ENCODE measurements at regions not wholly inside any gene's neighbourhood (a gene's known extent, or its start where the extent isn't known, plus 50 kb on each side); places are given as distances from the start of the nearest gene placed in this dataset.

- Histone ChIP-seq H3K9me3 (ENCODE audit: control insufficient read depth in 1 of 2, low read length in 2 of 2) (no peaks in the 10 kb centered on the region), H3K27me3 (ENCODE audit: low read depth, low read length) (no peaks in the 10 kb centered on the region), H3K27ac (ENCODE audit: low read length) (no peak overlapping the region), H3K4me3 (ENCODE audit: low read depth in 1 of 2, low read length in 2 of 2) (no peak overlapping the region), H3K36me3 (ENCODE audit: control insufficient read depth in 1 of 2, insufficient read depth in 2 of 2, low read length in 2 of 2) (no peaks in the 10 kb centered on the region), H3K4me1 (ENCODE audit: control insufficient read depth in 1 of 2, insufficient read depth in 2 of 2, low read length in 2 of 2) (no peaks in the 10 kb centered on the region)
These were observed 135.1 kb upstream of the MYLIP start for GRCh38 chr6:15993716-15994228.

- Histone ChIP-seq H3K9me3 (ENCODE audit: control insufficient read depth in 1 of 2, low read length in 2 of 2) (no peaks in the 10 kb centered on the region), H3K4me1 (ENCODE audit: control insufficient read depth in 1 of 2, insufficient read depth in 2 of 2, low read length in 2 of 2) (no peaks in the 10 kb centered on the region), H3K27me3 (ENCODE audit: low read depth, low read length) (no peaks in the 10 kb centered on the region), H3K36me3 (ENCODE audit: control insufficient read depth in 1 of 2, insufficient read depth in 2 of 2, low read length in 2 of 2) (no peaks in the 10 kb centered on the region), H3K4me3 (ENCODE audit: low read depth in 1 of 2, low read length in 2 of 2) (no peak overlapping the region), H3K27ac (ENCODE audit: low read length) (no peak overlapping the region)
These were observed 138.7 kb upstream of the MYLIP start for GRCh38 chr6:15990179-15990578.

DNA sequence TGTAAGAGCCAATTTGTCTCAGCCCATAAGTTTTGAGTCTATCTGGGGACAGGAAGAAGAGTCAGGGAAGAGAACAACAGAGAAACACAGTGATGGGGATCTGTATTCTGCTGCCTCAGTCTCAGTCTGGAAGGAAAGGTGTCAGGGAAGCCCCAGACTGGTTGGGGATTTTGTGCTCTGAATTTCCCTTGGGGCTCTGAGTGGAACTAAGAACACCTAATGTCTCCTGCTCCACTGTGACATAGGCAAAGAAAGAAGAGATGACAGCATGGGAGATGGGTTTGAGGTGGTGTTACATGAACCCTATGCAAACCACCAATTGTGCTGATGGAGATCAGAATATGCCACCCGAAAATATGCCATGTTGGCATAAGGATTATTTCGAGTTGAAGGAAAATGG, 139.5 kb upstream of the MYLIP start:
- Histone ChIP-seq H3K27ac (ENCODE audit: low read length) (no peak overlapping the region), H3K36me3 (ENCODE audit: control insufficient read depth in 1 of 2, insufficient read depth in 2 of 2, low read length in 2 of 2) (no peaks in the 10 kb centered on the region), H3K27me3 (ENCODE audit: low read depth, low read length) (no peaks in the 10 kb centered on the region), H3K4me3 (ENCODE audit: low read depth in 1 of 2, low read length in 2 of 2) (no peak overlapping the region), H3K9me3 (ENCODE audit: control insufficient read depth in 1 of 2, low read length in 2 of 2) (no peaks in the 10 kb centered on the region), H3K4me1 (ENCODE audit: control insufficient read depth in 1 of 2, insufficient read depth in 2 of 2, low read length in 2 of 2) (no peaks in the 10 kb centered on the region)

DNA sequence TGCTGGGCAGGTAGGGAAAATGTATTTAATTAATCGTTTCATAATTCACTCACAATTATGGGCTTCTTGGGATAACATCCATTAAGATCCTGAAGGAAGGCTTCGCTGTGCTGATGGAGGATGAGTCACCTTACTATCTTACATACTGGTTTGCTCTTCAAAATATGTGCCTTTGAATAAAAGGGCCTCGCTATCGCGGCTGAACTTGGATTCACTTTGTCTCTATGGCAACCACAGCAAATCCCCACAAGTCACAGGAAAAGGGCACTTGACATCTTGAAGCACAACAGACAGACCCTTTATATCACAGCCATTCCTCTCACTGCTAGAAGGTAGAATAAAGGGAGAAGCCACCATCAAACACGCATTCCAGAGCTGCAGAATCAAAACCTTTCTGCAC, 141.3 kb upstream of the MYLIP start:
- H3K4me3 ChIP-seq (ENCODE audit: low read depth in 1 of 2, low read length in 2 of 2) = no peak overlapping the region
- H3K27ac ChIP-seq (ENCODE audit: low read length) = no peak overlapping the region
- H3K27me3 ChIP-seq (ENCODE audit: low read depth, low read length) = no peaks in the 10 kb centered on the region
- no peaks in the 10 kb centered on the region for H3K36me3 ChIP-seq (ENCODE audit: control insufficient read depth in 1 of 2, insufficient read depth in 2 of 2, low read length in 2 of 2)
- no peaks in the 10 kb centered on the region for H3K4me1 ChIP-seq (ENCODE audit: control insufficient read depth in 1 of 2, insufficient read depth in 2 of 2, low read length in 2 of 2)
- no peaks in the 10 kb centered on the region for H3K9me3 ChIP-seq (ENCODE audit: control insufficient read depth in 1 of 2, low read length in 2 of 2)

DNA sequence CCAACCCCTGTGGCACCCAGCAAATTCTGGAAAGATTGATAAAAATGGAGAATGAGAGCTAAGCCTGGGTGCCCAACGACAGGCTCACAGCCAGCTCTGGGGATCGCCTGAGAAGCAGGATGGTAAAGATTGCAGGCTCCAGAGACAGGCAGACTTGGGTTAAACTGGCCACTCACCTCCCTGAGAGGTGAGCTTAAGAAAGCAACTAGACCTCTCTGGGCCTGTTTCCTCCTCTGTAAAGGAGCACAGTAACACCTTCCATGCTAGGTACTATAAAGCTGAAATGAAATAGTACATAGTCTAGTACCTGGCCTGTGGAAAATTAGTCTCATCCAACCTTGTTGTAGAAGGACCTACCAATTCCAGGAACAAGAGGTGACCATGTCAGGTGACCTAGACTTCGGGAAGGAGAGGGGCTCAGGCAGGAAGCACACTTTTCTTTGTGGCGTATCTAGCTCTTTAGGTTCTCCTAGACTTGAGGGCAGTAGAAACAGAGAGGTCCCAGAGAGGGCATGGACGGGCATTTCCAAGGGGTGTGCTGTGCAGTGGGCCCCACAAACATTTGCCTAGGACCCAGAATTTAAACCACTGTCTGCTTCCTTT, 142.8 kb upstream of the MYLIP start:
- H3K4me1 ChIP-seq (ENCODE audit: control insufficient read depth in 1 of 2, insufficient read depth in 2 of 2, low read length in 2 of 2) = no peaks in the 10 kb centered on the region
- H3K4me3 ChIP-seq (ENCODE audit: low read depth in 1 of 2, low read length in 2 of 2) = no peak overlapping the region
- no peaks in the 10 kb centered on the region for H3K27me3 ChIP-seq (ENCODE audit: low read depth, low read length)
- no peak overlapping the region for H3K27ac ChIP-seq (ENCODE audit: low read length)
- no peaks in the 10 kb centered on the region for H3K9me3 ChIP-seq (ENCODE audit: control insufficient read depth in 1 of 2, low read length in 2 of 2)
- H3K36me3 ChIP-seq (ENCODE audit: control insufficient read depth in 1 of 2, insufficient read depth in 2 of 2, low read length in 2 of 2) = no peaks in the 10 kb centered on the region

- no peaks in the 10 kb centered on the region for H3K27me3 ChIP-seq (ENCODE audit: low read depth, low read length)
- H3K36me3 ChIP-seq (ENCODE audit: control insufficient read depth in 1 of 2, insufficient read depth in 2 of 2, low read length in 2 of 2) = no peaks in the 10 kb centered on the region
- H3K4me1 ChIP-seq (ENCODE audit: control insufficient read depth in 1 of 2, insufficient read depth in 2 of 2, low read length in 2 of 2) = no peaks in the 10 kb centered on the region
- H3K9me3 ChIP-seq (ENCODE audit: control insufficient read depth in 1 of 2, low read length in 2 of 2) = no peaks in the 10 kb centered on the region
- H3K27ac ChIP-seq (ENCODE audit: low read length) = no peak overlapping the region
- H3K4me3 ChIP-seq (ENCODE audit: low read depth in 1 of 2, low read length in 2 of 2) = no peak overlapping the region
These were observed 143.4 kb upstream of the MYLIP start for GRCh38 chr6:15985379-15985959.

- Histone ChIP-seq H3K36me3 (ENCODE audit: control insufficient read depth in 1 of 2, insufficient read depth in 2 of 2, low read length in 2 of 2) (no peaks in the 10 kb centered on the region), H3K4me1 (ENCODE audit: control insufficient read depth in 1 of 2, insufficient read depth in 2 of 2, low read length in 2 of 2) (no peaks in the 10 kb centered on the region), H3K4me3 (ENCODE audit: low read depth in 1 of 2, low read length in 2 of 2) (no peak overlapping the region), H3K9me3 (ENCODE audit: control insufficient read depth in 1 of 2, low read length in 2 of 2) (no peaks in the 10 kb centered on the region), H3K27me3 (ENCODE audit: low read depth, low read length) (no peaks in the 10 kb centered on the region), H3K27ac (ENCODE audit: low read length) (no peak overlapping the region)
These were observed 146.9 kb upstream of the MYLIP start for GRCh38 chr6:15981956-15982355.

DNA sequence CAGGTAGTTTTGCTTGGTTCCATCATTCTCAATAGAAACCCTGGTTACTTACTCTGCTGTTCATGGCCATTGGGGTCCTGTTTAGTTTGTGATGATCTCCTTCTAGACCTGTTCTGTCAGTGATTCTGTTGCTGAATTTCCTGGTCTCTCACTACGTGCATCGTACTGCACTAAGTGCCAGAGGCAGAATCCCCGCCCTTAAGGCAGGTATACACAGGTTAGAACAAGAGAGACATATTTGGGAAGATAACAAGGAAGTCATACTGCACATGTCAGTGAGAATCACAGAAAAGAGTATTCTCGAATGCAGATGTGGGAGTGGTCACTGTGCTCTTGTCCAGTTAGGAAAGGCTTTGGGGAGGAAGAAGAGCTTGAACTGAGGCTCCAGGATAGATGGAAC, 148.1 kb upstream of the MYLIP start:
- no peaks in the 10 kb centered on the region for H3K9me3 ChIP-seq (ENCODE audit: control insufficient read depth in 1 of 2, low read length in 2 of 2)
- H3K4me1 ChIP-seq (ENCODE audit: control insufficient read depth in 1 of 2, insufficient read depth in 2 of 2, low read length in 2 of 2) = no peaks in the 10 kb centered on the region
- H3K36me3 ChIP-seq (ENCODE audit: control insufficient read depth in 1 of 2, insufficient read depth in 2 of 2, low read length in 2 of 2) = no peaks in the 10 kb centered on the region
- H3K27ac ChIP-seq (ENCODE audit: low read length) = no peak overlapping the region
- H3K27me3 ChIP-seq (ENCODE audit: low read depth, low read length) = no peaks in the 10 kb centered on the region
- no peak overlapping the region for H3K4me3 ChIP-seq (ENCODE audit: low read depth in 1 of 2, low read length in 2 of 2)

DNA sequence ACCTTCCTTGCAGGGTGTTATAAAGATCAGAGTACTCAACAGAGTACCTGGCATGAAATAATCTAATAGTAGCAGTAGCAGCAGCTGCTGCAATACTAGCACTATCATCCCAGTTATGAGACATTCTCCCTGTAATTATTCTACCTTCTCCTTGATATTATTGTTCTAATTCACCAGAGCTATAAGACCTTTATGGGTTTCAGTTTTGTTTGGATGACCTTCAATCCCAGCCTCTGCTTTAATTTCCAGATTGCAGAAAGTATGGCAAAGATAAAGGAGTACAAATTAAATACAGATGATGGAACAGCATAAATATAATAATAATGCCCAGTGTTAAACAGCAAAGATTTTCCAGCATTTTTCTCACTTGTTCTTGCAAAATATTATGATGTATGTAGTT, 150.5 kb upstream of the MYLIP start:
- Histone ChIP-seq H3K4me3 (ENCODE audit: low read depth in 1 of 2, low read length in 2 of 2) (no peak overlapping the region), H3K36me3 (ENCODE audit: control insufficient read depth in 1 of 2, insufficient read depth in 2 of 2, low read length in 2 of 2) (no peaks in the 10 kb centered on the region), H3K27me3 (ENCODE audit: low read depth, low read length) (no peaks in the 10 kb centered on the region), H3K4me1 (ENCODE audit: control insufficient read depth in 1 of 2, insufficient read depth in 2 of 2, low read length in 2 of 2) (no peaks in the 10 kb centered on the region), H3K27ac (ENCODE audit: low read length) (no peak overlapping the region), H3K9me3 (ENCODE audit: control insufficient read depth in 1 of 2, low read length in 2 of 2) (peaks cover 0 to 4% of the 10 kb centered on the region in 2 donors)

DNA sequence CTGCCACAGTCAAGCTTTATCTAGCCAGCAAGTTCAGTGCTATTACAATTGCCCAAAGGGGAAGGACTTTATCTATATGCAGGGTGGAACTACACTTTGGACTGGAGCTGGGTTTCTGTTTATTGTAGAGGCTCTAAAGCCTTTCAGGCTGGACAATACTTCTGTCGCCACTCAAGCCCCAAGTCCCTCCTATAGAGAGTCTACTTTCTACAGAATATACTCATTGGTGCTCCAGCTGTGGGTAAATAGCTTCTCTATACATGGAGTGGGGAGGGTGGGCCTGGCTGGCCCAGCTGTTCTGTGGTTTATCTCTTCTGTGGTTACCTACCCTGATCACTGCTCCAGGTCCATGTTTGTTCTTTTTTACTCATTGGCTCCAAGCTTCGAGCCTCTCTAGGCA, 151.8 kb upstream of the MYLIP start:
- Histone ChIP-seq H3K27me3 (ENCODE audit: low read depth, low read length) (no peaks in the 10 kb centered on the region), H3K4me1 (ENCODE audit: control insufficient read depth in 1 of 2, insufficient read depth in 2 of 2, low read length in 2 of 2) (no peaks in the 10 kb centered on the region), H3K9me3 (ENCODE audit: control insufficient read depth in 1 of 2, low read length in 2 of 2) (peaks cover 0 to 5% of the 10 kb centered on the region in 2 donors), H3K27ac (ENCODE audit: low read length) (no peak overlapping the region), H3K4me3 (ENCODE audit: low read depth in 1 of 2, low read length in 2 of 2) (no peak overlapping the region), H3K36me3 (ENCODE audit: control insufficient read depth in 1 of 2, insufficient read depth in 2 of 2, low read length in 2 of 2) (no peaks in the 10 kb centered on the region)

GRCh38 chr6:15974817-15975216, 154.1 kb upstream of the MYLIP start:
- no peak overlapping the region for H3K4me3 ChIP-seq (ENCODE audit: low read depth in 1 of 2, low read length in 2 of 2)
- peaks cover 0 to 5% of the 10 kb centered on the region in 2 donors for H3K9me3 ChIP-seq (ENCODE audit: control insufficient read depth in 1 of 2, low read length in 2 of 2)
- H3K27ac ChIP-seq (ENCODE audit: low read length) = no peak overlapping the region
- H3K27me3 ChIP-seq (ENCODE audit: low read depth, low read length) = no peaks in the 10 kb centered on the region
- H3K4me1 ChIP-seq (ENCODE audit: control insufficient read depth in 1 of 2, insufficient read depth in 2 of 2, low read length in 2 of 2) = no peaks in the 10 kb centered on the region
- H3K36me3 ChIP-seq (ENCODE audit: control insufficient read depth in 1 of 2, insufficient read depth in 2 of 2, low read length in 2 of 2) = no peaks in the 10 kb centered on the region

- H3K36me3 ChIP-seq (ENCODE audit: control insufficient read depth in 1 of 2, insufficient read depth in 2 of 2, low read length in 2 of 2) = no peaks in the 10 kb centered on the region
- H3K27me3 ChIP-seq (ENCODE audit: low read depth, low read length) = no peaks in the 10 kb centered on the region
- H3K9me3 ChIP-seq (ENCODE audit: control insufficient read depth in 1 of 2, low read length in 2 of 2) = peaks cover 0 to 5% of the 10 kb centered on the region in 2 donors
- no peak overlapping the region for H3K4me3 ChIP-seq (ENCODE audit: low read depth in 1 of 2, low read length in 2 of 2)
- H3K27ac ChIP-seq (ENCODE audit: low read length) = no peak overlapping the region
- no peaks in the 10 kb centered on the region for H3K4me1 ChIP-seq (ENCODE audit: control insufficient read depth in 1 of 2, insufficient read depth in 2 of 2, low read length in 2 of 2)
These were observed 158.4 kb upstream of the MYLIP start for GRCh38 chr6:15970517-15970916.
